ENCODE measurements at regions not wholly inside any gene's neighbourhood (a gene's known extent, or its start where the extent isn't known, plus 50 kb on each side); places are given as distances from the start of the nearest gene placed in this dataset.

GRCh38 chr3:107100137-107100536, 277.1 kb upstream of the CCDC54 start:
- TF ChIP-seq CTCF (IDR thresholded peaks at IDR 0.05) = no peak
- no peak for TF ChIP-seq POLR2A (IDR thresholded peaks at IDR 0.05)

Data from Peyer's patch (tissue), 4 donors.